NCI-H82 (cell line): ENCODE measurements at regions not wholly inside any gene's neighbourhood (a gene's known extent, or its start where the extent isn't known, plus 50 kb on each side); places are given as distances from the start of the nearest gene placed in this dataset.
A peak's percentile ranks its signal among the peaks of the same experiment; 100 is the strongest.

ENCODE experiments used
- DNase-seq: peaks from one replicate; lab custom pipeline; 2025; lab: John Stamatoyannopoulos, UW

DNA sequence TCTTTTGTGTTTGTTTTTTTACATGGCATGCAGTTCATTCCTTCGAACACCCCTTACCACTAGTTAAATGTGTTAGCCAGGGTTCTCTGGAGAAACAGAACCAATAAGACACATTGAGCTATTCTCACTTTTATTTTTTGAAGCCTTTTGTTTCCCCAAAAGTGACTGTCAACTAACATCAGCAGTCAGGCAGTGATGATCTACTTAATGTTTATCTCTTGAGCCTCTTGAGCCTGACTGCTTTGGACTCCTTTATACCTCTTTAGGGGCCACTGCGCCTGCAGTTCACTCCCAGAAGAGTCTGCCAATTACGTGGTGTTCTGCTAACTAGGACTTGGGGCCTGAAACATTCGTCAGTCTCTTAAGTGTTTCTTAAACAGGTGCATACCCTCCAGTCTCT is 163.7 kb upstream of the FLRT2 start:
- peak; percentile 6 for DNase-seq

DNA sequence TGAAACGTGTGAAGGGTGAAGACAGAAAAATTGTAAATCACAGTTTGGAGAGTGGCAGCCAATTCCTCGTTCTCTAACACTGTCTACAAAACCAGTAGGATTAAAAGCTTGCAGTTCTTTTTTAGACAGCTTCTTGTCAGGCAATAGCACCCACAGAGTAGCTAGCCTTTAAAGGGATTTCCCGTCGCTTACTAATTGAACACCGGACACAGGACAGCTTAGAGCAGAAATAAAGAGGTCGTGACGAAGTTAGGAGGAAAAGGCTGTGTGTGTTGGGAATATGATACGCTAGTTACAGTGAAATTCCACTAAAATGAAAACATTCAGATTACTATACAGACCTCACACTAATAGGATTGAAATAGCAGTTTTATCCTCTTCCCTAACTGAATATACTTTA is 149.1 kb upstream of the FLRT2 start:
- DNase-seq, result peak; percentile 82

DNA sequence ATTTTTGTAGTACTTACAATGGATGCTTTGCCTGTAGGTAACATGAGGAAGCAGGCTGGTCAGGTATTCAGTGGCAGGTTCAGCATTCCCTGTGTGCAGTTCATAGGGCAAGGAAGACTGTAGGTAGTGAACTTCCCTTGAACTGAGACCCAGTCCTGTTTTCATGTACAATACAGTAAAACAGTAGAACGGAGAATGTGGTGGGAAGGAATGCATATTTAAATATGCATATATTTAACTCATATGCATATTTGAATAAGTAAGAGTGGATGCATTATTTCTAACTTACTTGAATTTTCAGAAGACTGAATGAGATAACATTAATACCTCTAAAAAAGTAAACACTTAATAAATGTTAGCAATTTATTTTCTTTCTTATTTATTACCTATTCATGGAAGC is 147.6 kb upstream of the FLRT2 start:
- DNase-seq, result no peak

- no peak for DNase-seq
Measured at GRCh38 chr14:85387181-85387580, 142.8 kb upstream of the FLRT2 start.

GRCh38 chr14:85390236-85390635 is 139.7 kb upstream of the FLRT2 start:
- DNase-seq, result no peak

GRCh38 chr14:85391455-85391854 is 138.5 kb upstream of the FLRT2 start:
- no peak for DNase-seq

DNA sequence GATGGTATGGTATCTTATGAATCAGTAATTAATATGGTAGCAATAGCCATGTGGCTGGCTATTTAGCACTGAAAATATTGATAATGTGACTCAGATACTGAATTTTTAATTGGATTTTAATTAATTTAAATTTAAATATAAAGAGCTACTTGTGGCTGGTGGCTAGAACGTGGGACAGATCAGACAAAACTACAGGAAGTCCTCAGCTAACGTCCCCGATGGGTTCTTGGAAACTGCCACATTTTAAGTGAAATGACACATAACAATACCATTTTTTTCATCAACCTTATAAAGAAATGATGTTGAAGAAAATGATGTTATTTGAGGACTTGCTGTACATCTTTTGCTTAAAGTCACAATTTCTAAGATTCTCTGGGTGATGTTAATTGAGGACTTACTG is 138.1 kb upstream of the FLRT2 start:
- no peak for DNase-seq

DNA sequence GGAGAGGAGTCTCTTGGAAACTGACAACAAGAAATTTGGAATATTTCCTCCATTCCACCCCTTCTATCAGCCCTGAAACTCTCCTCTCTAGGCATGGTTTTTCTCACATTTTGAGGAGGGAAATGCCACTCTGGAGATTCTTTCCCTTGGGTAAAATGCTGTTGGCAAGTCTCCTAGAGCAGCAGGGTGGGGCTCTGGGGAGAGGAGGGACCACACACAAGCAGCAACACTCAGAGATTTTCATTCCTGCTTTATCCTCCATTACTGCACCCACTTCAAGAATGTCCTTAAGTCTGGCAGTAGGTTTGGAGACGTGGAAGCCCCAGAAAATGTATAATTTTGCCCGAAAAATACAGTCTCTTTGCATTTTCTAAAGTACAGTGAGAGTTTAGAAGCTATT is 130.8 kb upstream of the FLRT2 start:
- no peak for DNase-seq

GRCh38 chr14:85400678-85401077 is 129.3 kb upstream of the FLRT2 start:
- DNase-seq, result no peak

- no peak for DNase-seq
Measured at GRCh38 chr14:85401384-85401783, 128.6 kb upstream of the FLRT2 start.

GRCh38 chr14:85402569-85403162 is 127.3 kb upstream of the FLRT2 start:
- no peak for DNase-seq

DNA sequence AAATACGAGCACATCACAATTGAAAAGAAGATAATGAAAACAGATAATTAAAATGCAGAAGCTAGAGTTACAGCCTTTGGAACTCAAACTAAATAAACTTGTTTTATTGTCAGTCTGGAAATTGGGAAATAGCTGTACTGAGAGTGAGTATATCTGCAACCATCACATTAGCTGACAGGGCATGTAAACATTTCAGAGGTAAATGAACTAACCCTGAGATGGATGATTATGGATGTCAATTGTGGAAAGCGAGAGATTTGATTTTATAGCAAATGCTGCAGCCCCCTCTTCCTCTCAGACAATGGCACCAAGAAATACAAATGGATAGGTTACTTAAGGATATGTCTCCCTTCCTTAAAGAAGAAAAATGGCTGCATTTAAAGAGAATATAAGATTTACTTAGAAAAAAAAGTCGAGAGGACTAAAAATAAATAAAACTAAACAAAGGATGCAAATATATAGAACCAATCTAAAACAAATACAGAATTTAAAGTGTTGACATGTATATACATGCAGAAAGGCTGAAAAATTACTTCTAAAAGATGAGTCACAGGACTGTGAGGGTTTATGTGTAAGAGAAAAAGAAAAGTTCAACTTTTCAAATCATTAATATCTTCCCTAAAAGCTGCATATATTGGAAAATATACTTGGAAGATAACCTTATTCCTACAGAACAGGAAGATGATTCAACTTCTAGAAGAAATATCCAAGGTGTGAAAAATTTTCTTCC is 120.3 kb upstream of the FLRT2 start:
- DNase-seq, result no peak

DNA sequence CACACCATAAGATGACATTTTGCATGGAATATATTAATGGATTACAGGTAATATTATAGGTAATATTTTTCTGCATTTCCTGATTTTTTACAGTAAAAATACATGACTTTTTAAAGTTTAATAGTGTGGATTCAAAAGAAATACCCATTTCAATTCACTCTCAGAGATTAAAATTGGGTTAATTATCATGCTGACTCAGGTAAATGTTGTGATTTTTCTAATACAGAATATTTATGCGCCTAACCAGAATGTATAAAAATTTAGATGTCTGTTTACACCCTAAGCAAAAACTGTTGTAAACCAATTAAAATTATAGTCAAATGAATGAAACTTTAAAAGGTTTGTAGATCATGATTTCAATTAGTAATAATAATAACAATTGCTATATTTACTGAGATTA is 117.2 kb upstream of the FLRT2 start:
- no peak for DNase-seq

DNA sequence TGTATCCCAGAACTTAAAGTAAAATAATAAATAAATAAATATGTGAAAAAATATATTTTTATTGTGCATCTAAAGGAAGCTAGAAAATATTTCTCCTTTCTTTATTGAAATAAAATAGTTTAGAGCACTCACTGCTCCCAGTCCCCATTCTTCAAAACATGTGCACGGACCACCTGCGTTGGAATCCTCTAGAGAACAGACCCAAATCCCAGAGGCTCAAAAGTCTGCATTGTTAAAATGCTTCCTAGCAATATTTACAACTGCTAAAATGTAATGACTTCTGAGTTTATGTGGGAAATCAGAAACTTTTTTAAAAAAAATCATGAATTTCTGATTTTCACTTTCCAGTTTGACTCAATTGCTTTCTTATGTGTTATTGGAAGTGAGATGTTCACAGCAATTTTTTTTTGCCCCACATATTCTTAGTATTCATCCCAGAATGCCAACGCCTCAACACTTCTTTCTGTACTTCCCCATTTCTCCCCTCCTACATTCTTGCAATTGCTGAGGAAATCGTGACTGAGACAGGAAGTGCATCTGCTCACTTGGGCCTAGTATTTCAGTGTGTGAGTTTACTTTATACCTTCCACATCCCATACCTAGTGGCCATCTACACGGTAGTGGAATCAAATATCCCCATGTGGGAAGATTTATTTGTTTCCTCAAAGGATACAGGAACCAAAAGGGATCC is 116.0 kb upstream of the FLRT2 start:
- DNase-seq, result no peak

DNA sequence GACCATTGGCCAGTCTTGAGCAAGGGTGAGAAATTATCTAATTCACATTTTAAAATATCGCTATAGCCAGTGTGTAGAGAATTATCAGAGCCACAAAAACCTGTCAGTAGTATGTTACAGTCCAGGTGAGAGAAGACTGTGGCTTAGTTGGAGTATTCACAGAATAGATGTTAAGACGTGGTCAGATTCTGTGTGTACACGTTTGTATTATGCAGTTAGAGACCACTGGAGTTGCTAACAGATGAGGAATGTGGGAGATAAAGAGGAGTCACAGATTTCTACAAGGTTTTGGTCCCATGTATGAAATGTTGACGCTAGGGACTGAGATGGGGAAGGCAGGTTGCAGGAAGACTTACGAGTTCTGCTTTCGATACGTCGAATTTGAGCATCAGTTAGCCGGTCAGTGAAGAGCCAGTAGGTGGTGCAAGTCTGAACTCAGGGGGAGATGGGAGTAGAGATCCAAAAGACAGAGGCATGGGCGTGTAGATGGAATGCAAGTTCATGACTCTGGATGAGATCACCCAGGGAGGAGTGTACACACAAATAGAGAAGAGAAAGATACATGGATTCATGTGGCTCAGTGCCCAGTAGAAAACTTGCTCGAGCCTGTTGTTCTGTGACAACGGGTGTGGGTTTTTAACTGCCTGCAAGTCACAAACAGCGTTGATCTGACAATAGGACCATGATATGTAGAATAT is 114.8 kb upstream of the FLRT2 start:
- no peak for DNase-seq

DNA sequence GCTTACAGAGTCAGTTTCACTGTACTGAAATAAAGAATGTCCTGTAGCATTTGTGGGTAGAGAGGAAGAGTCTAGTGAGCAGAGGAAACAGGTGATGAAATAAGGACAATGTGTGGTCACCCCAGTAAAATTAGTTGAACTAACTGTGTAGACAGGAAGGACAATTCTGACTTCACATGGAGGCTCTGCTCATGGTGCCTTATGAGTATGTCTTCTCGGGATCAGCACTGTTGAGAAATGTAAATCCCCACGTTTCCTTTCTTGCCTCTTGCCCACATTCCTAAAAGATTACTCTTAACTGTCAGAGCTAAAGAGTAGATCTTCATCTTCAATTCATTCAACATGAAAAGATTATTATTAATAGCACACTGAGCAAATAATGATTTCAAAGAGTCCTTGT is 113.2 kb upstream of the FLRT2 start:
- no peak for DNase-seq

DNA sequence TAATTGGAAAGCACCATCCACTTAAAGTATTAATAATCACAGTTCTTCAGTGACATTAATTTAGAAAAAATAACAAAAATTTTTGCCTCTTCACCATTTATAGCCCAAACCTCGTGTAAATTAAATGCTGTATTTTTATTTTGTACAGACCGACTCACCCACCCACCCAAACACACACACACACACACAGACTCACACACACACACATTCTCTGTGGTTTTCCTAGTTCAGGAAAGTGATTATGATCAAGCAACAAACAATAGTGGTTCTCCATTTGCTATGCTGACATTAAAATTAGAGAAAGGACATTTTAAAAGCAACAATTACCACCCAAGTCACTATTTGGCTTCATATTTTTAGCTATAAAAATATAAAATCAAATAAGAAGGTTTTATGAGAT is 112.5 kb upstream of the FLRT2 start:
- no peak for DNase-seq

DNA sequence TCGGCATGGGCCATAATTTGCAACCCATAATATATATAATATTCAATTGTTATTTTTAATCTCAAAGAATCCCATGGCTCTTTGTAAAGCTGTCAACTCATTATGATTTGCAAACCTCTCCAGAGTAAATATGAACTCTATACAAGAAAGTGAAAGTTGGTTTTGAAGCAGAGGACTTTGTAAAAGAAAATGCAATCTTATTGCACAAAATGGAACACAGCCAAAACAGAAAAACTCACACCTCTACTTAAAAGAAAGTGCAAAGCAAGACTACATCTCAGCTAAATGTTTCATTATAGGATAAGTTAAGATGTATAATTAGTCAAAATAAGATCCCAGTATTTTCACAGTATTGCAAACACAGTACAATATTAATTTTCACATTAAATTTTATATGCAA is 111.2 kb upstream of the FLRT2 start:
- DNase-seq, result no peak

GRCh38 chr14:85420278-85420677 is 109.7 kb upstream of the FLRT2 start:
- DNase-seq, result no peak

GRCh38 chr14:85420707-85421106 is 109.2 kb upstream of the FLRT2 start:
- no peak for DNase-seq

- DNase-seq, result no peak
Measured at GRCh38 chr14:85421186-85421877, 108.6 kb upstream of the FLRT2 start.

GRCh38 chr14:85423889-85424288 is 106.1 kb upstream of the FLRT2 start:
- DNase-seq, result no peak
